ENCODE measurements at regions not wholly inside any gene's neighbourhood (a gene's known extent, or its start where the extent isn't known, plus 50 kb on each side); places are given as distances from the start of the nearest gene placed in this dataset.

DNA sequence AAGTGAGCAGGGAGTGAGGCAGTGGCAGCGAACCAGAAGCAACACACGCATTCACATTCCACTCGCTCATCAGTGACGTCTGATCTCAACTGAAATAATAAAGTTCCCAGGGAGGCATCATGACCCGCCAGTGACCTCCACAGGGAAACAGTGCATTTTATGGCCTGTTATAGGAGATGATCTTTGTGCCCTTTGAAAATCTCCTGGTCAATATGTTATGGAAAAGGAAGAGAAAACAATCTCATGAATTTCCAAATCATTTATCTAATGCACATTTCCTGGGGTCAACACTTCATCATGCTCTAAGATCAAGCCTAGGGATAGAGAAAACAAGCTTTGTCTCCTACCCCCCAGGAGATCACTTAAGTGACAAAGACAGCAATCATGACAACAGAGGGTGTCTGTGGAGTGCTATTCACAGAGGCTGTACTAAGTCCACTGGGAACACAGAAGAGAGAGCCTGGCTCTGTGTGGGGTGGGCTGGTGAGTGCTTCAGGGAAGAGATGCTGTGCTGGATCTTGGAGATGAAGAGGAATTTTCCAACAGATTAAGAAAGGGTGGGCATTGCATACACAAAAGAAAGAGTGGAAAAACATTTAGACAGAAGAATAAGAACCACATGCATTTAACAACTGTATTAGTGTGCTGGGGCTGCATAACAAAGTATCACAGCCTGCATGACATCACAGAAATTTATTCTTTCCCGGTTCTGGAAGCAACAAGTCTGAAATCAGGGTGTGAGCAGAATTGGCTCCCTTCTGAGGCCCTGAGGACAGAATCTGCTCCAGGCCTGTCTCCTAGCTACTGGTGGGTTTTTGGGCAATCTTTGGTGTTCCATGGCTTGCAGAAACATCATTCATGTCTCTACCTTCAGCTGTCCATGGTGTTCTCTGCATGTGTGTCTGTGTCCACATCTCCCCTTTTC is 613.9 kb upstream of the IGFBP3 start:
- Histone ChIP-seq H3K27ac (no peak overlapping the region), H3K4me1 (no peaks in the 10 kb centered on the region), H3K9me3 (no peaks in the 10 kb centered on the region), H3K4me3 (no peak overlapping the region), H3K36me3 (no peaks in the 10 kb centered on the region), H3K27me3 (no peaks in the 10 kb centered on the region)
- DNase-seq (ENCODE audit: extremely low spot score in 2 of 2): no peak
- intact Hi-C loops (cut with DNase I): no loop called here
- TF ChIP-seq, protein P1, sequence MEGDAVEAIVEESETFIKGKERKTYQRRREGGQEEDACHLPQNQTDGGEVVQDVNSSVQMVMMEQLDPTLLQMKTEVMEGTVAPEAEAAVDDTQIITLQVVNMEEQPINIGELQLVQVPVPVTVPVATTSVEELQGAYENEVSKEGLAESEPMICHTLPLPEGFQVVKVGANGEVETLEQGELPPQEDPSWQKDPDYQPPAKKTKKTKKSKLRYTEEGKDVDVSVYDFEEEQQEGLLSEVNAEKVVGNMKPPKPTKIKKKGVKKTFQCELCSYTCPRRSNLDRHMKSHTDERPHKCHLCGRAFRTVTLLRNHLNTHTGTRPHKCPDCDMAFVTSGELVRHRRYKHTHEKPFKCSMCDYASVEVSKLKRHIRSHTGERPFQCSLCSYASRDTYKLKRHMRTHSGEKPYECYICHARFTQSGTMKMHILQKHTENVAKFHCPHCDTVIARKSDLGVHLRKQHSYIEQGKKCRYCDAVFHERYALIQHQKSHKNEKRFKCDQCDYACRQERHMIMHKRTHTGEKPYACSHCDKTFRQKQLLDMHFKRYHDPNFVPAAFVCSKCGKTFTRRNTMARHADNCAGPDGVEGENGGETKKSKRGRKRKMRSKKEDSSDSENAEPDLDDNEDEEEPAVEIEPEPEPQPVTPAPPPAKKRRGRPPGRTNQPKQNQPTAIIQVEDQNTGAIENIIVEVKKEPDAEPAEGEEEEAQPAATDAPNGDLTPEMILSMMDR (IDR thresholded peaks at IDR 0.05): no peak
- TF ChIP-seq POLR2A (IDR thresholded peaks at IDR 0.05): no peak
- TF ChIP-seq POLR2AphosphoS5 (IDR thresholded peaks at IDR 0.05; ENCODE audit: insufficient read depth in 1 of 2, low read depth in 1 of 2): no peak

DNA sequence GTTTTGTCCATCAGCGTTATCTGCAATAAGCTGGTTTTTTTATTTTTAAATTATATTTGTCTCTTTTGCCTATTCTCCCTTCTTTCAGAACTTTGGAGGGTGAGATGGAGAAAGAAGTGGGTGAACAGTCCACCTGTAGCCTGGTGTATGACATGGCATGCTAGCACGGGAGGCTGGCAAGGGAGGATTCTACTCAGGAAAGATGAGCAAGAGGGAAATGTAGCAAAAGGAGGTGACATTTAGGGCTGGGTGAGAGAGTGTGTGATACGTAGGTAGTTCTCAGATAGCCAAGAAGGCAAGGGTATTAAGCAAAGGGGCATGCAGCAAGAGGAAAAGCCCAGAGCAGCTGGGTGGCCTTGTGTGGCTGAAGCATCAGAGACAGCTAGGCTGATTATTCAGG is 612.9 kb upstream of the IGFBP3 start:
- Histone ChIP-seq H3K27me3 (no peaks in the 10 kb centered on the region), H3K9me3 (no peaks in the 10 kb centered on the region), H3K27ac (no peak overlapping the region), H3K4me1 (no peaks in the 10 kb centered on the region), H3K4me3 (no peak overlapping the region), H3K36me3 (no peaks in the 10 kb centered on the region)
- DNase-seq (ENCODE audit: extremely low spot score in 2 of 2): no peak
- TF ChIP-seq POLR2AphosphoS5 (IDR thresholded peaks at IDR 0.05; ENCODE audit: insufficient read depth in 1 of 2, low read depth in 1 of 2): no peak
- TF ChIP-seq, protein P1 (IDR thresholded peaks at IDR 0.05): no peak
- no peak for TF ChIP-seq POLR2A (IDR thresholded peaks at IDR 0.05)
- intact Hi-C loops (cut with DNase I): no loop called here

DNA sequence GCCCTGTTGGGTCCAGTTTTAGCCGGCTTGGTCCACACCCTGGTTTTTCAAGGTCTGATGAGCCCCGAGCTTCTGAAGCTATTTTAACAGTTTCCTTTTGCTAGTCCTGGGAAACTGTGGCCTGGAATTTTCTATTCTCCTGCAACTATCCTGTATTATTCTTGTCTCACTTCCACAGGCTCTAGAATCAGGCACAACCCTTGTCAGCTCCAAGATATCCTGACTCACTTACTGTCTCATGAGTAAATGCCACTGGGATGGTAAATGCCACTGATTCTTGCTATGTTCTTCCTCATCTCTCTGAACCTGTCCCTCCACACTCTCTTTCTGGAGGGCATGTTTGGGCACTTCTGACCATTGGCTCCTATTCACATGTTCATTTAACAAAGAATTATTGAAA is 611.5 kb upstream of the IGFBP3 start:
- Histone ChIP-seq H3K4me3 (no peak overlapping the region), H3K36me3 (no peaks in the 10 kb centered on the region), H3K4me1 (no peaks in the 10 kb centered on the region), H3K27ac (no peak overlapping the region), H3K9me3 (no peaks in the 10 kb centered on the region), H3K27me3 (no peaks in the 10 kb centered on the region)
- DNase-seq (ENCODE audit: extremely low spot score in 2 of 2): no peak
- TF ChIP-seq POLR2AphosphoS5 (IDR thresholded peaks at IDR 0.05; ENCODE audit: insufficient read depth in 1 of 2, low read depth in 1 of 2) (no peak), POLR2A (IDR thresholded peaks at IDR 0.05) (no peak)
- TF ChIP-seq, protein P1 (IDR thresholded peaks at IDR 0.05): no peak
- intact Hi-C loops (cut with DNase I): no loop called here

DNA sequence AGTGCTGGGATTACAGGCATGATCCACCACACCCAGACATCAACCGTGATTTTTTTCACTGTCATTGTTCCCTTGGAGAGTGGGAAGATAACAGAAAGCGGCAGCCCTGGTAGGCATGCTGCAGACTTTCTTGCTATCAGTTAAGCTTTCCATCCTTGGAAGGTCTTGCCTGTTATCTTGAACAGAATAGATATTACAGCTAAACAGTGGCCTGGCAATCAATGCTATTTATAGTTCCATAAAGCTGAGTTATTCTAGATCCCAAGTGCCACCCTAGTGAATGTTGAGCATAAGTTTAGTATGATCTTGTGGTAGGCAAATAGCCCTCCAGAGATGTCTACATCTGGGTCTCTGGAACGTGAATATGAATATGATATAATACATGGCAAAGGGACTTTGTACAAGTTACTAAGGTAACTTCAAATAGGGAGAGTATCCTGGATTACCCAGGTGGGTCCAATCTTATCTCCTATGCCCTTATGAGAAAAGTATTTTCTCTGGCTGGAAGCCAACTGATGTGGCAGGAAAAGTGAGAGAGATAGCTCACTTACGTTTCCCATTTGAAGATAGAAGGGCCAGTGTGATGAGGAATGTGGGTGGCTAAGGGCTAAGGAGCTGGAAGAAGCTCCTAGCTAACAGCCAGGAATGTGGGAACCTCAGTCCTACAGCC is 609.1 kb upstream of the IGFBP3 start:
- no peak for TF ChIP-seq POLR2AphosphoS5 (IDR thresholded peaks at IDR 0.05; ENCODE audit: insufficient read depth in 1 of 2, low read depth in 1 of 2)
- TF ChIP-seq POLR2A (IDR thresholded peaks at IDR 0.05): no peak
- TF ChIP-seq, protein P1 (IDR thresholded peaks at IDR 0.05): no peak
- H3K4me3 ChIP-seq: no peak overlapping the region
- H3K4me1 ChIP-seq: no peaks in the 10 kb centered on the region
- intact Hi-C loops (cut with DNase I): no loop called here
- no peaks in the 10 kb centered on the region for H3K36me3 ChIP-seq
- H3K27ac ChIP-seq: no peak overlapping the region
- no peaks in the 10 kb centered on the region for H3K27me3 ChIP-seq
- no peak for DNase-seq (ENCODE audit: extremely low spot score in 2 of 2)
- no peaks in the 10 kb centered on the region for H3K9me3 ChIP-seq

DNA sequence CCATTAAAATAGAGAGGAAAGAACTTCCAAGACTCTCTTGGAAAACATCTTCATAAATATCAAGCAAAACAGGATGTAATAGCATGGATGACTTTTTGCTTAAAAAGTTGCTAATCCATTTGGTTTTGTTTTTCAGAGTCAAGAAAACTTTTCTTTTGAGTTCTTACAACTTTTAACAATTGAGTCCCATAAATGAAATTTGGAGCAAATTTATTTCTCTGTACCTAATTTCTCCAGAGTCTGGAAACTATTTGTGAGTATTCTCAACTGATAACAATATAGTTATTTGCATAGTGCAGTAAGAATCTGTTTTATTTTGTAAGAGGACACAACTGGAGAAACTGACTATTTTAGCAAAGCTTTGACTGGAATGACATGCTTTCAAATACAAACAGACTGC is 606.3 kb upstream of the IGFBP3 start:
- Histone ChIP-seq H3K4me1 (no peaks in the 10 kb centered on the region), H3K27me3 (no peaks in the 10 kb centered on the region), H3K36me3 (no peaks in the 10 kb centered on the region), H3K27ac (no peak overlapping the region), H3K9me3 (no peaks in the 10 kb centered on the region), H3K4me3 (no peak overlapping the region)
- no peak for DNase-seq (ENCODE audit: extremely low spot score in 2 of 2)
- intact Hi-C loops (cut with DNase I): no loop called here
- TF ChIP-seq POLR2A (IDR thresholded peaks at IDR 0.05) (no peak), POLR2AphosphoS5 (IDR thresholded peaks at IDR 0.05; ENCODE audit: insufficient read depth in 1 of 2, low read depth in 1 of 2) (no peak)
- TF ChIP-seq, protein P1 (IDR thresholded peaks at IDR 0.05): no peak
